ENCODE measurements at regions not wholly inside any gene's neighbourhood (a gene's known extent, or its start where the extent isn't known, plus 50 kb on each side); places are given as distances from the start of the nearest gene placed in this dataset.
A peak's percentile ranks its signal among the peaks of the same experiment; 100 is the strongest.

GRCh38 chr1:30379684-30380624, 343.4 kb downstream of the MATN1 start:
- DNase-seq (ENCODE audit: low read depth in 3 of 3), result peak in 2 of 3 donors; percentile 22 to 53

GRCh38 chr1:30378991-30379581, 344.3 kb downstream of the MATN1 start:
- no peak for DNase-seq (ENCODE audit: low read depth in 3 of 3)

DNA sequence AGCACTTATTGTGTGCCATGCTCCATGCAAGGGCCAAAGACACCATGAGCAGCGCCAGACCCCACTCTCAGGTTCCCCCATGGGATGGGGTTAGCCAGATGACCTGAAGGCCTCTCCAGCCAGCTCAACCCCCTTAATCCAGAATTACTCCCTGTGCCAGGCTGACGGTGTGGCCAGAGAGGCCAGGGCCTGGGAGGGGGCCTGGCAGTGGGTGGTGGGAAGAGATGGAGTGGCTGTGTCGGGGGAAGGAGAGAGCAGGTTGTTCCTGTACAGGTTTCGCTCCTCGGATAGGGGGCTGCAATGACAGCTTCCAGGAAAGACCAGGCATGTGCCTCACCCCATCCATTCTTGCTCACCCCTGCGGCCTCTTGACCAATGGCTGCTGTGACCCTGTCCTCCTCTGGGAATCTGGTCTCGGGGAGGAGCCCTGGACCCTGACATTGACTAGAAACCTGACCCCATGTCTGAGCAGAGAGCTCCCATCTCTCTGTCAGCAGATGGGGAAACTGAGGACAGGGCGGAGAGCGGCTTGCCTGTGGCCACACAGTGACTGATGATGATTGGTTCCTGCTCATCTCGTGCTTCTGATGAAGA, 345.3 kb downstream of the MATN1 start:
- no peak for DNase-seq (ENCODE audit: low read depth in 3 of 3)

DNA sequence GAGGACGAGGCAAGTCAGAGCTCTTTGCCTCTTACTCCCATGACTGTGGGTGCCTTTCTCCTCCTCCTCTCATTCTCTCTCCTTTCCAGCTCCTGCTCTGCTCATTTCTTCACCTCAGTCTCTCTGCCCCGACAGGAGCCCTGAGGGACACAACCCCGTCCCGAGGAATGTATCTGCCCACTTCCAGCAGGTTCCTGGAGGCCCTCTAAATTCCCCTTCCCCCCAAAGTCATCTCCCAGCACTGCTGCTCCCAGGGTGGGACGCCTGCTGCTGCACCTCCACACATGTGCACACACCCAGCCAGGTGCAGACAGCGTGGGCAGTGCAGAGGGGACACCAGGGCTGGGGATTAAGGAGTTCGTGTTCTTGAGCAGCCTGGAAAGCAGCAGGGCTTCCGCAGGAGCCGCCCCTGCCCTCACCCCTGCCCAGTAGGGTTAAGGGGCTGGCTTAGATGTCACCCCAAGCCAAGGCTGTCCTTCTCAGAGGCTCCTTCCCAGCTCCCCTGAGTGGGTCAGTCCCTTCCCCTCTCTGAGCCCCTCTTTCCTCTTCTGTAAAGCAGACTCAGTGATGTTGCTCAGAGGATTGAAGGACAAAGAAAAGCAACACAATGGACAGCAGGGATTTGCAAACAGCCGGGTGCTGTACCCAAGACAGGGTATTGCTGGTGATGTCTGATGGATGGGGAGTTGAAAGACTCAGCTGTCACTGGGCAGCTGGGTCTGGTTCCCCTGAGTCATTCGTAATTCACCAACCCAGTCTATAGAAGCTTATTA, 346.0 kb downstream of the MATN1 start:
- DNase-seq (ENCODE audit: low read depth in 3 of 3), result no peak

DNA sequence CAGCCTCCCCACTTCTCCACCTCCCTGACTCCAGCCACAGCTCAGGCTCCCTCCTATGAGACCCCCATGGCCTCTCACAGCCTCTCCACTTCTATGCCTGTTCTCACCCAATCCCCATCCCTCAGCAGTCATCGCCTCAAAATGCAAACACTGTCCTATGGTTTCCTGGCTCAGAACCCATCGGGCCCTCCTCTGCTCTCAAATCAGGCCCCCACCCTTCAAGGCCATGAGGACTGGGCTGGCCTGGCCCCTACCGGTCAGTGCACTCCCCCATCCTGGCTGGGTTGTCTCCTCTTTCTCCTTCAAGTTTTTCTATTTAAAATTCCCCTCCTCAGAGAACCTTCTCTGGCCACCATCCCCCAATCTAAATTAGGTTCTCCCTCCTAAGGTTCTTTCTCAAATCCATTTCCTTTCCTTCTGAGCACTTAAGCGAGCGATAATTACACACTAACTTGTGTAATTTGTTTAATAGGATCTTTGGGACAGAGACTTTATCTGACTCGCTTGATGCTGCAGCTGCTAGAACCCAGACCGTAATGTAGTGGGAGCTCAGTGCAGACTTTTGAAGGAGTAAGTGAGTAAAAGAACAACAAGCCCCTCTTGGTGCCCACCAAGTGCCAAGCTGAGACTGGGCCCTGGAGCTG, 347.2 kb downstream of the MATN1 start:
- no peak for DNase-seq (ENCODE audit: low read depth in 3 of 3)

DNA sequence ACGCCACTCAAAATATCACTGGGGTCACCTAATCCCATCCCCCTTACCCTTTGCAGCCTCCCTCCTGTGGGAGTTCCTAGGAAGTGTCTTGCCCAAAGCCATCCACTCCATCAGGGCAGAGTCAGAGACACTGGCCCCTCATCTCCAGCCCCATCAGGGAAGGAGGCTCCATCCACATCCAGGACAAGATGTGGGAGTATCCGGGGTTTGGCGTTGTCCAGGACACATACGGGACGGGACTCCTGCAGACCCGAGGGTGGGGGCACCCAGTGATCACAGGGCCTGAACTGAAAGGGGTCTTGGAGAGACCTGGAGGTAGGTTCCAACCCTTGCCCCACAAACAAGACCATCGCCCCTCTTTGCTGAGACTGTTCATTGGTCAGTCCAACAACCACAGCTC, 348.2 kb downstream of the MATN1 start:
- DNase-seq (ENCODE audit: low read depth in 3 of 3), result no peak

- no peak for DNase-seq (ENCODE audit: low read depth in 3 of 3)
Measured at GRCh38 chr1:30374400-30375070, 348.9 kb downstream of the MATN1 start.

DNA sequence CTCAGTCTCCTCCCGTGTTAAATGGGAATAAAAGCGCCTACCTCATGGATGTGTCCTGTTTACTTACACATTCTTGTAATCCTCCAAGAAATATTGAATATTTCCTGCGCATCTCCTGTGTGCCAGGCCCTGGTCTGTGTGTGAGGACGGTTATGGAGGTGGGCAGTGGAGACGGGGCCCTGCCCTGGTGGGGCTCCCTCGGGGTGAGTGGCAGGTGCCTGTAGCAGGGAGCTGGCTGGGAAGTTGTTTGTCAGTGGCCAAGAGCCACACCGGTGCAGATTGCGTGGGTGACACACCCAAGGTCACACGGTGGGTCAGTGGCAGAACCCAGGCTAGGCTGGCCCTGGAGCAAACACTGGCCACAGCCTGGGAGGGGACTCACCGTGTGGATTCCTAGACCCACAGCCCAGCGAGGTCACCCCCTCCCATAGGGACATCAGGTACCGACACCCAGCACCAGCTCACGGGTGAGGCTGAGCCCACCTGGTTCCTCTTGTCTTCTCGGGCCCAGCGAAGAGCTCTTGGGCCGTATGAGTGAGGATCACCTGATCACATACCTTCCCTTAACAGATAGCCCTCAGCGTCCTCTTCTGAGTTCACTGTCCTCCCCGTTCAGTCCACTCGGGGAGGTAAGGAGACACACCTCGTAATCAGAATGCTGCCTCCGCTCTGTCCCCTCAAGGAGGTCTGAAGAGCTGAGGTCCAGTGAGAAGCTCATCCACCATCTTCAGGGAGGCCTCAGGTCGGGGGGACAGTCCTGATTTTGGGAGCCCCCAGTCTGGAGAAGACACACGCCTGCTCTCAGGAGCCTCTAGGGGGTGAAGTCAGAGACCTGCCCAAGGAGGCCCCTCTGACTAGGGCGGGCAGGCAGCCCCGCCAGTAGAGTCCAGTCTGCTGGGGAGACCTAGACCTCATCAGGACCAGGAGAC, 349.6 kb downstream of the MATN1 start:
- no peak for DNase-seq (ENCODE audit: low read depth in 3 of 3)

GRCh38 chr1:30372792-30373433, 350.5 kb downstream of the MATN1 start:
- DNase-seq (ENCODE audit: low read depth in 3 of 3), result no peak

DNA sequence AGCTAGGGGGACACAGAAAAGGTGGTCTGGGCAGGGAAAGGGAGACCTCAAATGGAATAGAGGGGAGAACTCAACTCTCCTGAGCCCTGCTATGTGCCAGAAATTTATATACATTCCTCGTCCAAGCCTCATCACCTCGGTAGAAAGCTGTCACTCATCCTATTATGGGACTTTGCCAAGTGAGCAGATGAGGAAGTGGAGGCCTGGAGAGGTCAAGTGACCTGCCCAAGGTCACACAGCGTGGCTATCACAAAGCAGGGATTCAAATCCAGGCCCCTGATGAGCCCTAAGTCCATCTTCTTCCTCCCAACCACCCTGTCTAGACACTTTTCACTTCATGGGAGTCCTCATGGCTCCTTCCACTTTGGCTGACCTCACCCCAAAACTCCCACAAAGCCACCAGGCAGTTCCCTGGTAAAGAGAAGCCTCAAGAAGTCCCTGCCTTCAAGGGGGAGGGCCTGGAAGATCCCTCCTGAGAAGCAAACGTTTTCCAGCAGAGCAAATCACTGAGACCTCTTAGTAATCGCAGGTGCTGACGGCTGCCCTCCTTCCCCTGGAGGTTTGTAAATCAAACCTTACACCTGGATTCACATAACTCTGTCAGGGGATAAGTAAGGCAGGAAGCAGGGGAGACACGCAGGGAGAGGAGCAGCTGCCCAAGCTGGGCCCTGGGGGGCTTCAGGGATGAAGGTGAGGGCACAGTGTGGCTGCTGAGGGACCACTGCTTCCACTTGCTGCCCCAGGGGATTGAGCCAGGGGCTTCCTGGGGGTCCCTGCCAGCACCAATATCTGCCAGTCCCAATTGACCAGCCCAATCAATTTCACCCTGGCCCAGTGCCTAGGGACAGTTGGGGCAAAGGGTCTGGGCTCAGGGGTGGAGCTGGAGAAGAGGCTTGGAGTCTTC, 351.2 kb downstream of the MATN1 start:
- no peak for DNase-seq (ENCODE audit: low read depth in 3 of 3)

DNA sequence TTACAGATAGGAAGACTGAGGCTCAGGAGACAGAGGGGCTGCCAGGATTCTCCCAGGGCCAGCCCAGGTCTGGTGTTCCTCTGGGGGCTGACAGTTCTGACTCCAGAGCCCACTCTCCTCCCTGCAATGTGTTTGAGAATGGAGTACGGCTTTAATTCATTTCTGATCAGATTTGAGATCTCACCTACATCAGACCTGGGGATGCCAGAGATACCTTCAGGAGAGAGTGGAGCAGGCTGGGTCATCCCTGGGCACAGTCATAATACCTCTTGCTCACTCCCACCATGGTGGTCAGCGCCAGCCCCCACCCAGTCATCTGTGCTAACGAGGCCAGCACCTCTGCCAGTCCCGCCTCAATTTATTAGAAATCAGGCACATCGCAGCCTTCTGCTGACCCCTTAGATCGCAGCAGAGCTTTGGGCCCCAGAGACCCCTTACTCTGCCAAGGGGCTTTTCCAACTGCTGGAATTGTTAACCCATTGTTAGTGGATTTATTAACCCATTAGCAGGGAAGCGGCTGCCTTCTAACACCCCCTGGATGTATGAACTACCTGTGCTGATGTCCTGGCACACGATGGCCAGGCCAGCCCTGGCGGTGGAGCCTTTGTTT, 352.1 kb downstream of the MATN1 start:
- DNase-seq (ENCODE audit: low read depth in 3 of 3), result no peak

DNA sequence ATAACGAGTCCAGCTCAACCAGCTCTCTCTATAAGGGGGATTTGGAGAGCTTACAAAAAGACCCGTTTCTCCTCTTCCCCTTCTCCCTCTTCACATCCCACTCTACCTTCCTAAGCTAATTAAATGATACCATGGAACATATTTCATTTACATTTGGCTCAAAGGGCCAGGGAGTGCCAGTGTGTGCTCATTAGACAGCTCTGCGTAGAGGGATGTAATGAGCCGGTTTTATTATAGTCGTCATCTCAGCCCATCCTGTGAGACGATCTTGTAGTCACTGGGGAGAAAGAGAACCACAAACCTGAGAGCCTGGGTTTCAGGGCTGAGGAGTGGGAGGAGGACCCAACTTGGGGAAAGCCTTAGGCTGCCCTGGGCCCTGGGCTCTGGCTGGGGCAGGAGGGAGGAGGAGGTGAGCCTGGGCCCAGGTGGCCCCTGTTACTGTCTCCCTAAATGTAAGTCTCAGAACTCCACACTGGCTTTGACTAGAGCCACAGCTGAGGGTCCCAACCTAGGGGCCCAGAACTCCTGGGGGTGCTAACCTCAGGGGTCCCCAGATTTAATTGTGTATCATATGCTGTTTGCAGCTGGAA, 354.6 kb downstream of the MATN1 start:
- DNase-seq (ENCODE audit: low read depth in 3 of 3), result no peak

DNA sequence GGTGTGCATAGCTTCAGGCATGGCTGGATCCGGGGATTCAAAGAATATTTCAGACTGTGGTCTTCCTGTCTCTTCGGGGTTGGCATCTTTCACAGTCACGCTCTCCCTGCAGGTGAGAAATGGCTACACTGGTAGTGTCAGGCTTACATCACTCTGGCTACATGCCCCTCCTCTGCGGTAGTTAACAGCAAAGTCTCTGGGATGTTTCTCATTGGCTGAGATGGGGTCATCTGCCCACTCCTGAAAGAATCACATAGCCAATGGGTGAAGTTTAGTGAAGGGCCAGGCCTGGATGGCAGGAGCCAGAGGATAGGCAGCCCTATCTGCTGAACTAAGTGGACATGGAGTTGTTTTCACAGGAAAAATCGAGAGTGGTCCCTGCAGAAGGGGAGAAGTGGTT, 356.5 kb downstream of the MATN1 start:
- DNase-seq (ENCODE audit: low read depth in 3 of 3), result no peak

DNA sequence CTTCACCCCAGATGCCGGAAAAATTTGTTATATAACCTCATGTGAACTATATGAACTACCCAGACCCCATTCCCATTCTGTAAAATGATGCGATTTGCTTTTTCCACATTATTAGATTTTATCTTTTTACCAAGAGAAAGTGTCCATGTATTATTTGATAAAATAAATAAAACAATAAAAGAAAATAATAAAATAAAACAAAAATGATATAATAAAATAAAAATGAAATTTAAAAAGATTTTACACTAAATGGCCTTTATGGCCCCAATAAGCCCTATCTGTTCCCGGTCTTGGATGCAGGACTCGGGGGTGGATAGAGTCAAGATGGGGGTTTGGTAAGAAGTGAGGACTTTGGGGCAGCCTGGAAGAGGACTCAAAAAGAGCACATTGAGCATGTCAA, 357.2 kb downstream of the MATN1 start:
- DNase-seq (ENCODE audit: low read depth in 3 of 3), result no peak

GRCh38 chr1:30365596-30365995, 357.8 kb downstream of the MATN1 start:
- DNase-seq (ENCODE audit: low read depth in 3 of 3), result no peak

DNA sequence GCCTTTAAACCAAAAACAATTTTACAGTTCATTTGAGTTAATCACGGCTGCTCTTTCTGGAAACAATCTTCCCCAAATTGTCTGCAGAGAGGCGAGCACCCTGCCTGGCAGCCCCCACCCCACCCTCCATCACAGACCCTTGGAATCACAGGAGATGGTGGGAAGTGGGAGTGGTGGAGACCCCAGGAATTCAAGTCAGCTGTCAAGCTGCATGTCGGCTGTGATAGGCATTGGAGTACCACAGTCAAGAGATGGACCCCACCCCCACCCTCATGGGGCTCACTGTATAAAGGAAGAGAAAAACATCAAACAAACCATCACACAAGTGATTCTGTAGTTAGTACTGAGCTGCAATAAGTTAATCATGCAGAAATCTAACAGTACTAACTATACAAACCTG, 360.4 kb downstream of the MATN1 start:
- no peak for DNase-seq (ENCODE audit: low read depth in 3 of 3)

GRCh38 chr1:30362603-30362990, 360.8 kb downstream of the MATN1 start:
- no peak for DNase-seq (ENCODE audit: low read depth in 3 of 3)

All from stimulated activated CD4-positive, alpha-beta T cell treated with anti-CD3 and anti-CD28 coated beads, TNF-alpha, amount 100 ng/mL, for 48 hours (primary cell).